H1 (cell line): ENCODE measurements at regions not wholly inside any gene's neighbourhood (a gene's known extent, or its start where the extent isn't known, plus 50 kb on each side); places are given as distances from the start of the nearest gene placed in this dataset.

Source experiments
- CTCF ChIP-seq, 3 experiments: IDR thresholded peaks; 1 replicate in 2 of 3; 2 replicates in 1 of 3; pipeline versions ENCODE4 v1.5.1 to v1.6.1; 2011; ENCODE audit warnings: low read length in 3 of 3, mild to moderate bottlenecking in 3 of 3, inconsistent platforms in 2 of 3, low read depth in 1 of 3, moderate library complexity in 1 of 3; ENCODE audit not compliant: insufficient read depth in 1 of 3; ENCODE audit errors: control extremely low read depth in 1 of 3
- EP300 ChIP-seq, 2 experiments: IDR thresholded peaks; 1 replicate in 1 of 2; 2 replicates in 1 of 2; pipeline ENCODE4 v1.6.1; 2011 to 2012; ENCODE audit warnings: low read depth in 2 of 2, low read length in 2 of 2, mild to moderate bottlenecking in 2 of 2, borderline replicate concordance in 1 of 2, inconsistent platforms in 1 of 2, moderate library complexity in 1 of 2
- EZH2 ChIP-seq: fragments of 200-600 bp; sonication (generic); IDR thresholded peaks from 2 replicates; pipeline ENCODE4 v1.7.1; 2012; ENCODE audit warnings: low read depth, mild to moderate bottlenecking, moderate library complexity, low read length, inconsistent platforms; ENCODE audit not compliant: severe bottlenecking
- KDM1A ChIP-seq: fragments of 200-600, 300-600 bp; sonication (generic); IDR thresholded peaks from 2 replicates; pipeline ENCODE4 v1.7.1; 2016; ENCODE audit warnings: mild to moderate bottlenecking, low read length, borderline replicate concordance
- POLR2A ChIP-seq, 2 experiments: IDR thresholded peaks; 1 replicate in 1 of 2; 2 replicates in 1 of 2; pipeline ENCODE4 v1.6.1; 2011; ENCODE audit warnings: low read depth in 2 of 2, low read length in 2 of 2, mild to moderate bottlenecking in 2 of 2; ENCODE audit errors: control extremely low read depth in 1 of 2
- SP1 ChIP-seq: IDR thresholded peaks from 2 replicates; pipeline ENCODE4 v1.6.1; 2011; ENCODE audit warnings: low read depth, low read length
- SRF ChIP-seq: IDR thresholded peaks from 2 replicates; pipeline ENCODE4 v1.6.1; 2011; ENCODE audit warnings: mild to moderate bottlenecking, low read depth, low read length, moderate library complexity
- ZNF274 ChIP-seq: IDR thresholded peaks from 2 replicates; pipeline ENCODE4 v1.7.0; 2012; ENCODE audit warnings: low read length, borderline replicate concordance; ENCODE audit errors: extremely low read depth
- TF ChIP-seq, protein P1 (sequence below): IDR thresholded peaks from 2 replicates; pipeline ENCODE4 v1.6.1; 2012; ENCODE audit warnings: inconsistent platforms

- TF ChIP-seq CTCF (IDR thresholded peaks at IDR 0.05; ENCODE audit: control extremely low read depth in 1 of 3, insufficient read depth in 1 of 3, low read depth in 1 of 3, low read length in 3 of 3) (no peak), SRF (no peak), POLR2A (IDR thresholded peaks at IDR 0.05; ENCODE audit: control extremely low read depth in 1 of 2, low read depth in 2 of 2, low read length in 2 of 2) (no peak), EZH2 (no peak), SP1 (no peak), EP300 (IDR thresholded peaks at IDR 0.05; ENCODE audit: borderline replicate concordance in 1 of 2, low read depth in 2 of 2, low read length in 2 of 2) (no peak), KDM1A (no peak), ZNF274 (no peak)
- TF ChIP-seq, protein P1, sequence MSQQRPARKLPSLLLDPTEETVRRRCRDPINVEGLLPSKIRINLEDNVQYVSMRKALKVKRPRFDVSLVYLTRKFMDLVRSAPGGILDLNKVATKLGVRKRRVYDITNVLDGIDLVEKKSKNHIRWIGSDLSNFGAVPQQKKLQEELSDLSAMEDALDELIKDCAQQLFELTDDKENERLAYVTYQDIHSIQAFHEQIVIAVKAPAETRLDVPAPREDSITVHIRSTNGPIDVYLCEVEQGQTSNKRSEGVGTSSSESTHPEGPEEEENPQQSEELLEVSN, result no peak
These were observed 143.5 kb upstream of the ESRRG start for GRCh38 chr1:216866714-216867113.
